Fibroblast of lung (primary cell): ENCODE measurements at regions not wholly inside any gene's neighbourhood (a gene's known extent, or its start where the extent isn't known, plus 50 kb on each side); places are given as distances from the start of the nearest gene placed in this dataset.

ENCODE experiments used
- DNase-seq, 2 donors: peaks; one replicate each; pipeline versions ENCODE4 v3.0.0 to v3.0.0-alpha.2; 2010; ENCODE audit warnings: low read depth in 2 of 2
- H2AFZ ChIP-seq: 2 replicates; pipeline ENCODE4 v1.5.1; 2012; ENCODE audit warnings: low read length, control low read depth, inconsistent platforms
- H3K27ac ChIP-seq: 2 replicates; pipeline ENCODE4 v1.5.1; 2011; ENCODE audit warnings: low read length, control low read depth; ENCODE audit not compliant: insufficient read depth
- H3K27me3 ChIP-seq: 2 replicates; pipeline ENCODE4 v1.5.1; 2011; ENCODE audit warnings: mild to moderate bottlenecking, low read length; ENCODE audit not compliant: control insufficient read depth, insufficient read depth
- H3K36me3 ChIP-seq: 2 replicates; pipeline ENCODE4 v1.5.1; 2011; ENCODE audit warnings: low read length; ENCODE audit not compliant: control insufficient read depth, insufficient read depth
- H3K4me1 ChIP-seq: 2 replicates; pipeline ENCODE4 v1.5.1; 2011; ENCODE audit warnings: low read length; ENCODE audit not compliant: control insufficient read depth, insufficient read depth; ENCODE audit errors: extremely low read depth
- H3K4me2 ChIP-seq: 2 replicates; pipeline ENCODE4 v1.5.1; 2011; ENCODE audit warnings: low read length, control low read depth; ENCODE audit not compliant: insufficient read depth; ENCODE audit errors: extremely low read depth
- H3K4me3 ChIP-seq, 4 experiments: fragments of 200-600 bp in 1 of 4; sonication (generic) in 1 of 4; replicated peaks in 1 of 4; 2 replicates each; pipeline ENCODE4 v1.5.1; 2011 to 2016; ENCODE audit warnings: low read length in 4 of 4, low read depth in 3 of 4, mild to moderate bottlenecking in 3 of 4, control low read depth in 2 of 4, inconsistent platforms in 1 of 4, mixed read lengths in 1 of 4; ENCODE audit not compliant: insufficient read depth in 1 of 4; ENCODE audit errors: control extremely low read depth in 1 of 4
- H3K79me2 ChIP-seq: 2 replicates; pipeline ENCODE4 v1.5.1; 2012; ENCODE audit warnings: mild to moderate bottlenecking, low read length, inconsistent platforms; ENCODE audit not compliant: control insufficient read depth, insufficient read depth
- H3K9ac ChIP-seq: 2 replicates; pipeline ENCODE4 v1.5.1; 2011; ENCODE audit warnings: mild to moderate bottlenecking, low read length, control low read depth; ENCODE audit not compliant: insufficient read depth
- H3K9me3 ChIP-seq: 2 replicates; pipeline ENCODE4 v1.5.1; 2012; ENCODE audit warnings: low read depth, low read length; ENCODE audit not compliant: control insufficient read depth, insufficient read depth
- H4K20me1 ChIP-seq: 2 replicates; pipeline ENCODE4 v1.5.1; 2011; ENCODE audit warnings: low read length; ENCODE audit not compliant: control insufficient read depth, insufficient read depth; ENCODE audit errors: extremely low read depth
- CTCF ChIP-seq, 2 donors: IDR thresholded peaks in 1 of 2; conservative IDR thresholded peaks in 1 of 2; 1 replicate in 1 of 2; 2 replicates in 1 of 2; pipeline ENCODE4 v1.5.1; 2011 to 2012; ENCODE audit warnings: low read length in 2 of 2, control low read depth in 1 of 2, inconsistent platforms in 1 of 2, low read depth in 1 of 2, mild to moderate bottlenecking in 1 of 2
- EZH2 ChIP-seq: IDR thresholded peaks from 2 replicates; pipeline ENCODE4 v1.5.1; 2012; ENCODE audit warnings: low read length, control low read depth, mild to moderate bottlenecking; ENCODE audit errors: missing control alignments

GRCh38 chr16:85989863-85990643 lies 91.1 kb downstream of the IRF8 start:
- H3K27me3 ChIP-seq: peaks cover 10% of the 10 kb centered on the region
- no peak overlapping the region for H3K27ac ChIP-seq
- H3K9ac ChIP-seq: no peak overlapping the region
- no peak overlapping the region for H2AFZ ChIP-seq
- no peaks in the 10 kb centered on the region for H3K4me1 ChIP-seq
- TF ChIP-seq EZH2 (no peak), CTCF (conservative IDR thresholded peaks at IDR 0.05 in 1 of 2, IDR thresholded peaks at IDR 0.05 in 1 of 2; ENCODE audit: low read depth in 1 of 2, low read length in 2 of 2) (no peak)
- no peaks in the 10 kb centered on the region for H3K79me2 ChIP-seq
- no peaks in the 10 kb centered on the region for H3K9me3 ChIP-seq
- no peak overlapping the region for H3K4me2 ChIP-seq
- no peaks in the 10 kb centered on the region for H3K36me3 ChIP-seq
- no peaks in the 10 kb centered on the region for H4K20me1 ChIP-seq
- H3K4me3 ChIP-seq: no peak overlapping the region
- DNase-seq: no peak

GRCh38 chr16:85990861-85991301 lies 91.9 kb downstream of the IRF8 start:
- no peak for DNase-seq
- no peaks in the 10 kb centered on the region for H3K9me3 ChIP-seq
- peaks cover 11% of the 10 kb centered on the region for H3K27me3 ChIP-seq
- no peak overlapping the region for H3K4me3 ChIP-seq
- H3K9ac ChIP-seq: no peak overlapping the region
- H3K27ac ChIP-seq: no peak overlapping the region
- no peaks in the 10 kb centered on the region for H3K4me1 ChIP-seq
- TF ChIP-seq EZH2: no peak
- TF ChIP-seq CTCF (conservative IDR thresholded peaks at IDR 0.05 in 1 of 2, IDR thresholded peaks at IDR 0.05 in 1 of 2; ENCODE audit: low read depth in 1 of 2, low read length in 2 of 2): no peak
- H3K4me2 ChIP-seq: no peak overlapping the region
- H3K36me3 ChIP-seq: no peaks in the 10 kb centered on the region
- no peaks in the 10 kb centered on the region for H4K20me1 ChIP-seq
- no peaks in the 10 kb centered on the region for H3K79me2 ChIP-seq
- no peak overlapping the region for H2AFZ ChIP-seq

GRCh38 chr16:85991425-85991824 lies 92.5 kb downstream of the IRF8 start:
- Histone ChIP-seq H3K4me2 (no peak overlapping the region), H4K20me1 (no peaks in the 10 kb centered on the region), H3K79me2 (no peaks in the 10 kb centered on the region), H3K9me3 (no peaks in the 10 kb centered on the region), H3K4me3 (no peak overlapping the region), H3K9ac (no peak overlapping the region), H3K4me1 (no peaks in the 10 kb centered on the region), H2AFZ (no peak overlapping the region), H3K36me3 (no peaks in the 10 kb centered on the region), H3K27ac (no peak overlapping the region), H3K27me3 (peaks cover 14% of the 10 kb centered on the region)
- TF ChIP-seq CTCF (conservative IDR thresholded peaks at IDR 0.05 in 1 of 2, IDR thresholded peaks at IDR 0.05 in 1 of 2; ENCODE audit: low read depth in 1 of 2, low read length in 2 of 2): no peak
- TF ChIP-seq EZH2: no peak
- DNase-seq: no peak
